Muscle of leg (tissue), 3 donors: ENCODE measurements at regions not wholly inside any gene's neighbourhood (a gene's known extent, or its start where the extent isn't known, plus 50 kb on each side); places are given as distances from the start of the nearest gene placed in this dataset.
A peak's percentile ranks its signal among the peaks of the same experiment; 100 is the strongest.

Source experiments
- DNase-seq: peaks from one replicate; pipeline ENCODE4 v3.0.0; 2013
- H3K27ac ChIP-seq: one replicate; pipeline ENCODE4 v1.5.1; 2013; ENCODE audit warnings: mild to moderate bottlenecking, low read length, control low read depth
- H3K27me3 ChIP-seq: one replicate; pipeline ENCODE4 v1.6.1; 2013; ENCODE audit warnings: low read length; ENCODE audit not compliant: control insufficient read depth, insufficient read depth
- H3K36me3 ChIP-seq: one replicate; pipeline ENCODE4 v1.6.1; 2013; ENCODE audit warnings: low read length; ENCODE audit not compliant: control insufficient read depth, insufficient read depth
- H3K4me1 ChIP-seq: one replicate; pipeline ENCODE4 v1.6.1; 2013; ENCODE audit warnings: low read length; ENCODE audit not compliant: control insufficient read depth, insufficient read depth
- H3K4me3 ChIP-seq: one replicate; pipeline ENCODE4 v1.5.1; 2013; ENCODE audit warnings: low read length, control low read depth
- H3K9me3 ChIP-seq: replicated peaks from 2 replicates; pipeline ENCODE4 v1.6.1; 2013; ENCODE audit warnings: low read depth, low read length; ENCODE audit not compliant: control insufficient read depth
- WGBS: methylation state at CpG from one replicate; pipeline ENCODE4 v1.1.5; 2013; ENCODE audit warnings: missing lambda C conversion rate; ENCODE audit not compliant: insufficient coverage; 5-methylcytosine and 5-hydroxymethylcytosine counted together

DNA sequence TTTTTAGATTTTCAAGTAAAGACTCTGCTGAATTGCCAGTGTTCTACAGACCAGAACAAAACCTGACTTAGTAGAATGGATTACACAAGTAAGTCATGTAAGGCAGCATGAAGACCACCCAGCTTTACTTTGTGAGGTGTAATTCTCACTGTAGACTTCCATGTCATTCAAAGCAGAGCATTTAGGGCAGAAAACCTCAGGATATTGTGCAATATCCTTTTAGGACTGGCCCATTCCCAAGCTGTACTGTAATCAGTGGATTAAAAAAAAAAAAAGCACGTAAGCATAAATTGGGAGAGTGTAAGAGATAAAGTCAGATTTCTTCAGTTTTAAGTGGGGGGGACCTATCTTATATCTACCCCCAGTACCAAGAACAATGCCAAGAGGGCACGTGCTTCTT lies 380.5 kb upstream of the PRMT6 start:
- no peak overlapping the region for H3K4me3 ChIP-seq
- DNase-seq = peak; percentile 13
- WGBS = no CpG with 5 or more reads among the region's 2 CpGs
- H3K36me3 ChIP-seq = no peaks in the 10 kb centered on the region
- no peaks in the 10 kb centered on the region for H3K9me3 ChIP-seq
- H3K27me3 ChIP-seq = no peaks in the 10 kb centered on the region
- H3K4me1 ChIP-seq = no peaks in the 10 kb centered on the region
- H3K27ac ChIP-seq = no peak overlapping the region

- Histone ChIP-seq H3K4me3 (no peak overlapping the region), H3K36me3 (no peaks in the 10 kb centered on the region), H3K27me3 (no peaks in the 10 kb centered on the region), H3K4me1 (no peaks in the 10 kb centered on the region), H3K9me3 (no peaks in the 10 kb centered on the region), H3K27ac (no peak overlapping the region)
- DNase-seq = no peak
- no CpG with 5 or more reads among the region's 3 CpGs for WGBS
Observed at GRCh38 chr1:106677181-106677580, 379.3 kb upstream of the PRMT6 start.

- H3K36me3 ChIP-seq = no peaks in the 10 kb centered on the region
- no peaks in the 10 kb centered on the region for H3K4me1 ChIP-seq
- H3K4me3 ChIP-seq = no peak overlapping the region
- DNase-seq = no peak
- H3K9me3 ChIP-seq = no peaks in the 10 kb centered on the region
- no peak overlapping the region for H3K27ac ChIP-seq
- no CpG with 5 or more reads among the region's 3 CpGs for WGBS
- H3K27me3 ChIP-seq = no peaks in the 10 kb centered on the region
Observed at GRCh38 chr1:106677721-106678120, 378.8 kb upstream of the PRMT6 start.

GRCh38 chr1:106678279-106679050 lies 378.0 kb upstream of the PRMT6 start:
- no peaks in the 10 kb centered on the region for H3K4me1 ChIP-seq
- no peaks in the 10 kb centered on the region for H3K27me3 ChIP-seq
- H3K4me3 ChIP-seq = no peak overlapping the region
- WGBS = no CpG with 5 or more reads among the region's 3 CpGs
- DNase-seq = no peak
- H3K27ac ChIP-seq = no peak overlapping the region
- no peaks in the 10 kb centered on the region for H3K36me3 ChIP-seq
- H3K9me3 ChIP-seq = no peaks in the 10 kb centered on the region

- Histone ChIP-seq H3K36me3 (no peaks in the 10 kb centered on the region), H3K4me3 (no peak overlapping the region), H3K27ac (no peak overlapping the region), H3K27me3 (no peaks in the 10 kb centered on the region), H3K9me3 (no peaks in the 10 kb centered on the region), H3K4me1 (no peaks in the 10 kb centered on the region)
- DNase-seq = no peak
- WGBS = no CpG with 5 or more reads among the region's 1 CpG
Observed at GRCh38 chr1:106680216-106680615, 376.3 kb upstream of the PRMT6 start.

DNA sequence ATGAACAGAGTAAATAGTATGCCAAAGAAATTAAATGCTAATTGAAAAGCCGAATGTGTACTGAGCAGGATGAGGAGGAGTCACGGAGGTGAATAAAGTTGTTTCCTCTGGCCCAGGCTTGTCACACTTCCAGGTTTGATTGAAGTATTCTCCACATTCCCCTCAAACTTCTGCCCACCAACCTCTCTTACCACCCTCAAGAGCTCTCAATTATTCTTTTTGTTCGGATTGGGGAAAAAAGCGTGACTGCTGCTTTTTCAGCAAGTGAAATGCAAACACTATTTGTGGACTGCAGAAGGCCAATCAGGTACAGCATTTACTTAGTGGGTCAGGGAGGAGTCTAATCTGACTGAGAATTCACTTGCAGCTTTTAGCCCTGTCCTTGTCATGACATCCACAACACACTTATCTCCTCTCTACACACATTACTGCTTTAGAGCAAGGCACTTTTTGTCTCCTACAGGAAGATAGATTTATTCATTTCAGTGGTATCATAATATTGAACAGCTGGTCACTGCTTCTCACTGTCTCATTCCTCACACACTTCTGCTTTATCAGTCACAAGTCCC lies 375.6 kb upstream of the PRMT6 start:
- Histone ChIP-seq H3K27ac (no peak overlapping the region), H3K36me3 (no peaks in the 10 kb centered on the region), H3K9me3 (no peaks in the 10 kb centered on the region), H3K27me3 (no peaks in the 10 kb centered on the region), H3K4me3 (no peak overlapping the region), H3K4me1 (no peaks in the 10 kb centered on the region)
- WGBS = no CpG with 5 or more reads among the region's 4 CpGs
- DNase-seq = no peak

DNA sequence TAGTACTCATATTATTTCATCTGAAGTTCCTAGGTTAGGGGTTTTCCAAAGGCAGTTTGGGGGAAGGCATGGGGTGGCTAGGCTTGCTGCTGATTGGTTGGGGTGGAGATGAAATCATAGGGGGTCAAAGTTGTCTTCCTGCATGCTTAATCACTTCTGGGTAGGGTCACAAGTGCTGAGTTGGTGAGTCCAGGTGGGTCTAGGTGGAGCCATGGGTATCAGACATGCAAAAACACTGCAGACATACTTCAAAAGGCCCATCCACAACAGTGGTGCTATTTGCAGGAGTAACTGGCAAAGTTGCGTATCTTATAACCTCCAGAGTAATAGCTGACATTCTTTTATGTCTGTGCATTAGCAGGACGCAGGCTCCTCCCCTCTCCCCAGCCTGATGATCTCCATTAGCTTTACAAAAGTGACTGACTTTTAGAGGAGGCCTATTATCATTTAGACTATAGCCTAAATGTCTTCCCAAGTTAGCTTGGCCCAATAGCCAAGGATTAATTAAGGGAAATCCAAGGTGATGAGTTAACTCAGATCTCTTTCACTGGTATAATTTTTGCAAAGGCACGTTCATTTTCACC lies 374.4 kb upstream of the PRMT6 start:
- no CpG with 5 or more reads among the region's 3 CpGs for WGBS

DNA sequence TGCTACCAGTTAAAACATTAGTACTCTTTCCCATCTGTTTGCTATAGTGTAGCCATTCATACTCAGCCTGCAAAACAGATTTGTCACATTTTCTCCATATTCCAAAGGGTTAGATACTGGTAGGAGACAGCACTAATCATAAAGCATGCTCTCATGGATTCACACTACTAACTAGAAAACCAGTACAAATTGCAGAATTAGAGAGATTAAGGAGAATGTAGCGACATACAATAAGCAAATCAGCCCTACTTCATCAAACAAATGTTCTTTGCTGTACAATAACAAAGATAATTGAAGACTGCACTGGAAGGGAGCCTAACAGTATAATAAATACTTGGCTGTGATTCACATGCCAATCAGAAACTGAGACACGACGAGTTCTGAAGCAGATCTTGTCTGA lies 368.0 kb upstream of the PRMT6 start:
- Histone ChIP-seq H3K36me3 (no peaks in the 10 kb centered on the region), H3K4me3 (no peak overlapping the region), H3K4me1 (no peaks in the 10 kb centered on the region), H3K9me3 (no peaks in the 10 kb centered on the region), H3K27ac (no peak overlapping the region), H3K27me3 (no peaks in the 10 kb centered on the region)
- DNase-seq = no peak
- no CpG with 5 or more reads among the region's 3 CpGs for WGBS

More for the DNA sequence above, 374.4 kb upstream of the PRMT6 start:
- H3K4me1 ChIP-seq = no peaks in the 10 kb centered on the region
- H3K36me3 ChIP-seq = no peaks in the 10 kb centered on the region
- H3K9me3 ChIP-seq = no peaks in the 10 kb centered on the region
- no peak overlapping the region for H3K4me3 ChIP-seq
- no peak overlapping the region for H3K27ac ChIP-seq
- no peaks in the 10 kb centered on the region for H3K27me3 ChIP-seq
- DNase-seq = no peak

DNA sequence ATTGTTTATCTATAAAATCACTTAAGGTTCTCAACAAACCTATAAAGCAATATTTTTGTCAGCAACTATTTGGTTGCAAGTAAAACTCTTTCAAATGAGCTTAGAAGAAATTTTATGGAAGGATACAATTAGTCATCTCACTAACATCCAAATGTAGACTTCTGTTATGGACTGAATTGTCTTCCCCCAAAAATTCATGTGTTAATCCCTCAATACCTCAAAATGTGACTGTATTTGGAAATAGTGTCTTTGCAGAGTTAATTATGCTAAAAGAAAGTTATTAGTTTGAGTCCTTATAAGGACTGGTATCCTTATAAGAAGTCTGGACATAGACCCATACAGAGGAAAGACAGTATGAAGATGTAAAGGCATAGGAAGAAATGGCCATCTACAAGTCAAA lies 357.8 kb upstream of the PRMT6 start:
- no peaks in the 10 kb centered on the region for H3K4me1 ChIP-seq
- no peaks in the 10 kb centered on the region for H3K36me3 ChIP-seq
- no peak overlapping the region for H3K4me3 ChIP-seq
- DNase-seq = no peak
- no peaks in the 10 kb centered on the region for H3K9me3 ChIP-seq
- H3K27me3 ChIP-seq = no peaks in the 10 kb centered on the region
- H3K27ac ChIP-seq = no peak overlapping the region

GRCh38 chr1:106699433-106699832 lies 357.0 kb upstream of the PRMT6 start:
- Histone ChIP-seq H3K9me3 (no peaks in the 10 kb centered on the region), H3K36me3 (no peaks in the 10 kb centered on the region), H3K27me3 (no peaks in the 10 kb centered on the region), H3K4me1 (no peaks in the 10 kb centered on the region), H3K4me3 (no peak overlapping the region), H3K27ac (no peak overlapping the region)
- peak; percentile 39 for DNase-seq
